ENCODE measurements at regions not wholly inside any gene's neighbourhood (a gene's known extent, or its start where the extent isn't known, plus 50 kb on each side); places are given as distances from the start of the nearest gene placed in this dataset.

GRCh38 chr6:169902604-169903003 is 151.2 kb downstream of the ERMARD start:
- TF ChIP-seq CTCF (IDR thresholded peaks at IDR 0.05; ENCODE audit: low read depth, low read length) (no peak), MAX (IDR thresholded peaks at IDR 0.05; ENCODE audit: low read depth, low read length) (no peak), POLR2A (IDR thresholded peaks at IDR 0.05; ENCODE audit: extremely low read depth, insufficient read length) (no peak), MYC (IDR thresholded peaks at IDR 0.05; ENCODE audit: low read depth, low read length) (no peak)
